SKM-1 (cell line): ENCODE measurements at regions not wholly inside any gene's neighbourhood (a gene's known extent, or its start where the extent isn't known, plus 50 kb on each side); places are given as distances from the start of the nearest gene placed in this dataset.
"Not testable (repeated sequence)": the region's sequence is repeated elsewhere in the genome, so short reads cannot be mapped to it uniquely, and the experiment has no call there.

Source experiments
- DNase-seq: peaks from one replicate; lab custom pipeline; 2025; ENCODE audit not compliant: unreplicated experiment; lab: John Stamatoyannopoulos, UW

- no peak for DNase-seq
Observed at GRCh38 chr13:80180740-80181355, 160.1 kb downstream of the SPRY2 start.

- DNase-seq: no peak
Observed at GRCh38 chr13:80177327-80177726, 163.6 kb downstream of the SPRY2 start.

- DNase-seq: peak; percentile 64
Observed at GRCh38 chr13:80173224-80173623, 167.7 kb downstream of the SPRY2 start.

GRCh38 chr13:80171096-80171495 lies 169.8 kb downstream of the SPRY2 start:
- no peak for DNase-seq

- DNase-seq: peak; percentile 90
Observed at GRCh38 chr13:80168089-80168850, 172.7 kb downstream of the SPRY2 start.

- no peak for DNase-seq
Observed at GRCh38 chr13:80166352-80166751, 174.6 kb downstream of the SPRY2 start.

GRCh38 chr13:80164462-80164861 lies 176.5 kb downstream of the SPRY2 start:
- no peak for DNase-seq

GRCh38 chr13:80161896-80162295 lies 179.0 kb downstream of the SPRY2 start:
- no peak for DNase-seq

- no peak for DNase-seq
Observed at GRCh38 chr13:80161219-80161618, 179.7 kb downstream of the SPRY2 start.

- no peak for DNase-seq
Observed at GRCh38 chr13:80160110-80160509, 180.8 kb downstream of the SPRY2 start.

- DNase-seq: no peak
Observed at GRCh38 chr13:80157261-80157932, 183.5 kb downstream of the SPRY2 start.

GRCh38 chr13:80152142-80152541 lies 188.8 kb downstream of the SPRY2 start:
- not testable (repeated sequence) for DNase-seq

GRCh38 chr13:80151016-80151415 lies 189.9 kb downstream of the SPRY2 start:
- DNase-seq: no peak

- DNase-seq: no peak
Observed at GRCh38 chr13:80149736-80150135, 191.2 kb downstream of the SPRY2 start.

GRCh38 chr13:80145171-80145690 lies 195.7 kb downstream of the SPRY2 start:
- no peak for DNase-seq

- no peak for DNase-seq
Observed at GRCh38 chr13:80144493-80144892, 196.4 kb downstream of the SPRY2 start.

- DNase-seq: no peak
Observed at GRCh38 chr13:80141123-80141849, 199.6 kb downstream of the SPRY2 start.

- DNase-seq: no peak
Observed at GRCh38 chr13:80140685-80141084, 200.2 kb downstream of the SPRY2 start.

GRCh38 chr13:80139196-80139595 lies 201.7 kb downstream of the SPRY2 start:
- DNase-seq: no peak

- DNase-seq: no peak
Observed at GRCh38 chr13:80137994-80138393, 202.9 kb downstream of the SPRY2 start.

GRCh38 chr13:80134346-80134745 lies 206.6 kb downstream of the SPRY2 start:
- no peak for DNase-seq
